NOMO-1 treated with dmso at 0.1 percent for 144 hours (cell line): ENCODE measurements at regions not wholly inside any gene's neighbourhood (a gene's known extent, or its start where the extent isn't known, plus 50 kb on each side); places are given as distances from the start of the nearest gene placed in this dataset.
"Not testable (repeated sequence)": the region's sequence is repeated elsewhere in the genome, so short reads cannot be mapped to it uniquely, and the experiment has no call there.

Source experiments
- DNase-seq: peaks from one replicate; lab custom pipeline; 2025; ENCODE audit not compliant: unreplicated experiment; lab: John Stamatoyannopoulos, UW

DNA sequence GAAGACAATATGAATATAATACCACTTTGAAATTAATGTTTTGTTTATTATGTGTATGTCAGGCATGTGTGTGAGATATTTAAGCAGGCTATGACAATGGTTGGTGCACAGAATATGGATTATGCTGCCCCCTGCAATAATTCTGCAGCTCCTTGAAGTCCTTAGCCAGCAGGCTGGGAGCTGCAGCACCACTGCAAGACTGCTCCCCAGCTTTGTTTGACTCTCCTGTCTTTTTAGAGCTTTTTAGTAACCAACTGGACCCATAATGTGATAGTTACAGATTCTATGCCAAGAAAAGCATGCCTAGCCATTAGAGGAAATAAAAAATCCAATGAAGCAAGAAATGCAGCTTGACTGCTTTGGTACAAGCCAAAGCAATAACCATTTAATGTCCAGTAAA, 535.1 kb downstream of the TMEM135 start:
- no peak for DNase-seq

GRCh38 chr11:87560352-87560751, 522.6 kb downstream of the TMEM135 start:
- DNase-seq: no peak

GRCh38 chr11:87559852-87560251, 522.1 kb downstream of the TMEM135 start:
- not testable (repeated sequence) for DNase-seq

DNA sequence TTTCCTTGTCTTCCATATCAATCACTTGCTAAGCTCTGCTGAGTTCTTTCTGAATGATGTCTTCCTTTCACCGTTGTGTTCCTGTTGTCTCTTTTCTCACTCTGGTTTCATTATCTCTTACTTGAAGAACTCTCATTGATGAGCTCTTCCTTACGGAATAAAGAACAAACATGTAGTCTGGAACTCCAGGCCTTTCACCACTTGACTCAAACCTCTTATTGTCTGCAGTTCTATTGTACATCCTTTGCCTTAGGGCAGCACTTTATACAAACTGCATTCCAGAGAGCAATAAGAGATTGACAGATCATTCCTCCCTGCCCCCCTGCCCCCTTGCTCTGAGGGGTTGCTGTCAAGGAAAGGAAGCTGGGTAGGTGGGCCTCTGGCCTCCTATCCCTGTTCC, 517.4 kb downstream of the TMEM135 start:
- DNase-seq: no peak

- DNase-seq: no peak
Observed at GRCh38 chr11:87548797-87549196, 511.1 kb downstream of the TMEM135 start.

DNA sequence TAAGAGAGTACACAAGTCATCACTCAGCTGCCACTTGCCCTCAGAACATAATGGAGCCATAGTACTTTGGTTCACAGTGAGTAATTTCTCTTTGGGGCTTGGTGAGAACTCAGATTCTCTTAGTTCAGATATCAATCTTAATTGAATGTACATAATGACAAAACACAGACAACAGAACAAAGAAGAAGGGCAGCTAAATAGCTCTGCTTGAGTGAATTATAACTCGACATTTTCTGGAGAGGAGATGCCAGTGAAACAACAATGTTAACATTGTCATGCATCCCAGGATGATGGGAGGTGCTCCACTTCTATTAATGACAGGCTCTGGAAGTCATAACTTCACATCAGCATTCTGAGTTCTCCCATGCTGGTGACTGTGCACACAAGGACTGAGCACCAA, 508.1 kb downstream of the TMEM135 start:
- no peak for DNase-seq

DNA sequence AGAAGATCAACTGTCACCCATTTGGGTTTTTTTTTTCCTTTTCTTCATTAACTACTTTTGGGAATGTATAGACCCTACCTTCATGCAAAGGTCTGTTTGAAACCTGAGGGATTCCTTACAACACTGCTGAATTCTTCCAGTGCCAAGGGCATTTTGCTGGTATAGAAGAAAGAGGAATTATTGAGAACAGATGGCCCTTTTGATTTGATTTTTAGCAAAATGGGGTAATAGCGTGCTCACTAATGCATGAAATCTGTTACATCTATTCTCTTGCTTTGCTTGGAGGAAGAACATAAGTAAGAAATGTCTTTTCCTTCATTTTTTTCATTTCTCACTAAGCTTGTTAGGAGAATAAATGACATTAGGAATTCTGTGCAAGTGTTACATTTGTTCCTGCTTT, 501.9 kb downstream of the TMEM135 start:
- DNase-seq: no peak

GRCh38 chr11:87536565-87536964, 498.8 kb downstream of the TMEM135 start:
- no peak for DNase-seq

- DNase-seq: no peak
Observed at GRCh38 chr11:87536016-87536415, 498.3 kb downstream of the TMEM135 start.

DNA sequence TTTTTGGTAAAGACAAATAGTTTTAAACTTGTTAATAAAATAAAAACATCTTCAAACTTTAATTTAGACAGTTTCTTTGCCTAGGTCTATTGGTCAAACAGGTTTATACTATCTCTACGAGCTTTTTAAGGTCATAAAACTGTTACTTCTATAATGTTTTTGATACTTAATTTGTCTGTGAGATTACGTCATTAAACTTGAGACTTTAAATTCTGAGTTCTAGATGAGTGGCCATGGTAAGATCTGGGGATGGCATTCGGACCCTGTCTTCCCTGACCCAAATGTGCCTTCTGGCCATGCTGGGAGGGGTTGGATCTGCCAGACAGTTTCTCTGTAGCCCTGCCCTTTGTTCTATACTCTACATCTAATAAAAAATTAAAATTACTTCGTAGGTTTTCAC, 497.8 kb downstream of the TMEM135 start:
- no peak for DNase-seq

- DNase-seq: not testable (repeated sequence)
Observed at GRCh38 chr11:87531835-87532234, 494.1 kb downstream of the TMEM135 start.

DNA sequence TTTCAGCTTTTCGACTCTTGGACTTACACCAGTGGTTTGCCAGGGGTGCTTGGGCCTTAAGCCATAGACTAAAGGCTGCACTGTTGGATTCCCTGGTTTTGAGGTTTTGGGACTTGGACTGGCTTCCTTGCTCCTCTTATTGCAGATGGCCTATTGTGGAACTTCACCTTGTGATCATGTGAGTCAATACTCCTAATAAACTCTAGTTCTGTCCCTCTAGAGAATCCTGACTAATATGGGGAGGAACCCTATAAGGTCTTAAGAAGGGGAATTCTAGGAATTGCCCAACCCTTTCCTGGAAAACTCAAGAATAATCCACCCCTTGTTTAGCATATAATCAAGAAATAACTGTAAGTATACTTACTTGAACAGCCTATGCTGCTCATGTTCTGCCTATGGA, 491.8 kb downstream of the TMEM135 start:
- DNase-seq: no peak

DNA sequence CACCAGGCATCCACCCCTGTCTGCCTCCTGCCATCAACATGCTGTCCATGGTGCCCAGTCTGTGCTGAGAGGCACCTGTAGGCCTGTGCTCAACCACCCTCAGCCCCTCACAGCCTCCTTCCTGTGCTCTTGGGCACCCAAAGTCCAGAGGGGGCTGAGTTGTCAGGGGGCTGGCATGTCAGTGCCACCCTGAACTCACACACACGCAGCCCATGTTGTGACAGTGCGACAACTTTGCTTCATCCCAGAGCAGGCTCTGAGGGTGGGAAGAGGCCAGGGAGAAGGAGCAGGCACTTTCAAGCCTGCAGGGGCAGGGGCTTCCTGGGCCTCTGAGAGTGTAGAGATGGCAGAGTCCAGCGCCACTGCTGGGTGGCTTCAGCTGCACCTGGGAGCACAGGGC, 491.0 kb downstream of the TMEM135 start:
- no peak for DNase-seq

- no peak for DNase-seq
Observed at GRCh38 chr11:87523276-87523675, 485.5 kb downstream of the TMEM135 start.

DNA sequence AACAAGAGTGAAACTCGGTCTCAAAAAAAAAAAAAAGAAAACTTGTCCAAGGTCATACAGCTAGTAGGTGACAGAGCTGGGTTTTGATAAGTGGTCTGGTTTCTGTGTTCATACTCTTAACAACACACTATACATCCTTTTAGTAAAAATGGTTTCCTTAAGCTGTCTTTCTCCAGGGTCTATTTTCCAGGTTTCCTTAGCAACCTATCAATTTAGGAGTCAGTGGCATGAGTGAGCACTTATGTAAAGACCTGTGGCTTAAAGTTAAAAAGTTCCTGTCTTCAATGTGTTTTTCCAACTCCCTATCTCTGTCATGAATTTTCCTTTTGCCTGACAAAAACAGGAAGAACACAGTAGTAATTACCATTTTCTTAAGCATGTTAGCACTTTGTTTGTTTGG, 480.5 kb downstream of the TMEM135 start:
- no peak for DNase-seq

- no peak for DNase-seq
Observed at GRCh38 chr11:87517351-87517750, 479.6 kb downstream of the TMEM135 start.

DNA sequence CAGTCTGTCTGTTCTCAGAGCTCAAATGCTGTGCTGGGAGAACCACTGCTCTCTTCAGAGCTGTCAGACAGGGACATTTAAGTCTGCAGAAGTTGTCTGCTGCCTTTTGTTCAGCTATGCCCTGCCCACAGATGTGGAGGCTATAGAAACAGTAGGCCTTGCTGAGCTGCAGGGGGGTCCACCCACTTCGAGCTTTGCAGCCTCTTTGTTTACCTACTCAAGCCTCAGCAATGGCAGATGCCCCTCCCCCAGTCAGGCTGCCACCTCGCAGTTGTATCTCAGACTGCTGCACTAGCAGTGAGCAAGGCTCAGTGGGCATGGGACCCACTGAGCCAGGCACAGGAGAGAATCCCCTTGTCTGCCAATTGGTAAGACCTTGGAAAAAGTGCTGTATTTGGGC, 470.0 kb downstream of the TMEM135 start:
- not testable (repeated sequence) for DNase-seq

DNA sequence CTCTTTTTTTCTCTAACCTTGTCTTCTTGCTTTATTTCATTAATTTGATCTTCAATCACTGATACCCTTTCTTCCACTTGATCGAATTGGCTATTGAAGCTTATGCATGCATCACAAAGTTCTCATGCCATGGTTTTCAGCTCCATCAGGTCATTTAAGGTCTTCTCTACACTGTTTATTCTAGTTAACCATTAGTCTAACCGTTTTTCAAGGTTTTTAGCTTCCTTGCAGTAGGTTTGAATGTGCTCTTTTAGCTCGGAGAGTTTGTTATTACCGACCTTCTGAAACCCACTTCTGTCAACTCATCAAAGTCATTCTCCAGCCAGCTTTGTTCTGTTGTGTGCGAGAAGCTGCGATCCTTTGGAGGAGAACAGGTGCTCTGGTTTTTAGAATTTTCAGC, 469.2 kb downstream of the TMEM135 start:
- not testable (repeated sequence) for DNase-seq

DNA sequence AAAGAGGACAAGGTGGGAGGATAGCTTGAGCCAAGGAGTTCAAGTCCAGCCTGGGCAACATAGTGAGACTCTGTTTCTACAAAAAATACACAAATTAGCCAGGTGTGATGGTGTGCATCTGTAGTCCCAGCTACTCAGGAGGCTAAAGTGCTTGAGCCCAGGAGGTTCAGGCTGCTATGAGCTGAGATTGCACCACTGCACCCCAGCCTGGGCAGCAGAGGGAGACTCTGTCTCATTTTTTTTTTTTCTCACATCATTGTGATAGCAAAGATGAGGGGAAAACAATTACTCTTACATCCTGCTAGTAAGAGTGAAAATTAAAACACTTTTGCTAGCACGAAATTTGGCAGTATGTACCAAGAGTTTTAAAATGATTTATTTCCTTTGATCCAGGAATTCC, 463.7 kb downstream of the TMEM135 start:
- DNase-seq: no peak

DNA sequence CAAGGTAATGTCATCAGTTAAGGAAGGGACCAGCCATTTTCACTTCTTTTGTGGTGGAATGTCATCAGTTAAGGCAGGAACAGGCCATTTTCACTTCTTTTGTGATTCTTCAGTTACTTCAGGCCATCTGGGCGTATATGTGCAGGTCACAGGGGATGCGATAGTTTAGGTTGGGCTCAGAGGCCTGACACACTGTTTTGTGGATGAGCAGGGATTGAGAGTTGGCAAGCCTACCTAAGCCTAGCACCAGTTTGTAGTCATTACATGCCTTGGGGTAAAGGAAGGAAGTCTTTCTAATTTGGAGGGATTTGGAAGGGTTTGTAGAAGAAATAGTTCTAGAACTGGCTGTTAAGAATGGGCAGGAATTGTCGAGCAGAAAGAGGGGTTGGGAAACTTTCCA, 457.2 kb downstream of the TMEM135 start:
- not testable (repeated sequence) for DNase-seq

- not testable (repeated sequence) for DNase-seq
Observed at GRCh38 chr11:87494026-87494425, 456.3 kb downstream of the TMEM135 start.

DNA sequence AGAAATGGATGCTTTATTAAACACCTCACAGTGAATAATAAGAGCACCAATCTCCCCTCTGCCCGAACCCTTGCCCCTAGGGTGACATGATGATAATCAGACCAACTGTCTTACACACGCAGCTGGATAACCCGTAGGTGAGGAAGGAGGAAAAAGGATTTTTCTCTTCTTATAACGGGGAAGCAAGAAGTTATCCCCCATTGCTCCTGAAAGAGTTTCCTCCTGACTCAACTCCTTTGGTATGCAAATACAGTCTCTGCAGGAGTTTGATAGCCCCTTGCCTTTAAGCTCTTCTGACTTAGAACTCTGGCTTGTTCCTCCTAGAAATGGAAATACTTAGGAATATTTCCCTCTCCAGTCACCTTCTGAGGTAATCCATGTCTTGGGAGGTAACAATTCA, 455.8 kb downstream of the TMEM135 start:
- DNase-seq: no peak

DNA sequence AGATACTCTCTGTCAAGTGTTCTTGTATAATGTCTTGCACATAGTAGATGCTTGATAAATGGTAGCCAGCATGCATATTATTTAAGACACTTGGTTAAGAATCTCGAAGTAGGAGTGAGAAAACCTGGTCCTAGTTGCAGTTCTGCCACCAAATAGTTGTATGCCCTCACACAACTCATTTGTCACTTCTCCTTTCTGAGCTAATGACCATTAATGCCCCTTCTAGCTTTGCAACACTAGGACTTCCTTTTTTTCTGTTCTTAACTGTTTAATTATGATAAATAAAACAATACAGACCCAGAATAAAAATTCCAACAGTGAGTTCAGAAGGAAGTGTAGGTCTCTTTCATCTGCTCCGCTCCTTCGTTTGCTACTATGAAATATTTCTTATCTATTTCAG, 453.6 kb downstream of the TMEM135 start:
- peak; percentile 17 for DNase-seq

DNA sequence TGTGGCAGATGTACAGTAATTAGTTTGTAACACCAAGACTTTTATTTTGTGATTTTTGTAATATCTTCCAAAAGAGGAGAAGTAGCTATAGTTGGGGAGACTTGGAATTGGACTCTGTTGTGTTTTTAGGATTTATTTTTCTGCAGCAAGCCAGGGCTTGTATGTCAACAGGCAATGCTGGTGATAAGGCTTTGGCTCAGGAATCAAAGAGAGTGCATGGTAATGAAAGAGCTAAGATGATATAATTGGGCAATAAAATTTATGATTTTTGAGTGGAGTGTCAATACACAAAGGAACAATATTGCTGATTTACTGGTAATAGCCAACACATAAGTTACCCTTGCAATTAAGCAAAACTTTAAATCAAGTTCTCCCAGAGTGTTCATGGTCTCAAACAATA, 452.9 kb downstream of the TMEM135 start:
- DNase-seq: no peak
